GM19035 (cell line): ENCODE measurements at regions not wholly inside any gene's neighbourhood (a gene's known extent, or its start where the extent isn't known, plus 50 kb on each side); places are given as distances from the start of the nearest gene placed in this dataset.
A peak's percentile ranks its signal among the peaks of the same experiment; 100 is the strongest.

Source experiments
- ATAC-seq: cut with Tn5 transposase; IDR thresholded peaks from one replicate; pipeline ENCODE4 v1.9.1; 2021; ENCODE audit not compliant: unreplicated experiment

GRCh38 chr9:119841016-119841415 lies 471.8 kb upstream of the BRINP1 start:
- no peak for ATAC-seq

- no peak for ATAC-seq
Measured at GRCh38 chr9:119839888-119840287, 470.7 kb upstream of the BRINP1 start.

- ATAC-seq = no peak
Measured at GRCh38 chr9:119838210-119838609, 469.0 kb upstream of the BRINP1 start.

GRCh38 chr9:119836036-119836435 lies 466.8 kb upstream of the BRINP1 start:
- ATAC-seq = no peak

- ATAC-seq = no peak
Measured at GRCh38 chr9:119834064-119834620, 464.9 kb upstream of the BRINP1 start.

- ATAC-seq = no peak
Measured at GRCh38 chr9:119831309-119831708, 462.1 kb upstream of the BRINP1 start.

GRCh38 chr9:119829748-119830147 lies 460.5 kb upstream of the BRINP1 start:
- no peak for ATAC-seq

- no peak for ATAC-seq
Measured at GRCh38 chr9:119829186-119829585, 460.0 kb upstream of the BRINP1 start.

- ATAC-seq = no peak
Measured at GRCh38 chr9:119827526-119827925, 458.3 kb upstream of the BRINP1 start.

- no peak for ATAC-seq
Measured at GRCh38 chr9:119827126-119827525, 457.9 kb upstream of the BRINP1 start.

GRCh38 chr9:119818726-119819435 lies 449.6 kb upstream of the BRINP1 start:
- no peak for ATAC-seq

- no peak for ATAC-seq
Measured at GRCh38 chr9:119810645-119811429, 441.6 kb upstream of the BRINP1 start.

GRCh38 chr9:119803679-119804078 lies 434.4 kb upstream of the BRINP1 start:
- ATAC-seq = no peak

GRCh38 chr9:119802621-119803020 lies 433.4 kb upstream of the BRINP1 start:
- ATAC-seq = no peak

GRCh38 chr9:119802133-119802532 lies 432.9 kb upstream of the BRINP1 start:
- ATAC-seq = no peak

GRCh38 chr9:119801311-119801710 lies 432.1 kb upstream of the BRINP1 start:
- no peak for ATAC-seq

- no peak for ATAC-seq
Measured at GRCh38 chr9:119795395-119795794, 426.2 kb upstream of the BRINP1 start.

GRCh38 chr9:119794836-119795235 lies 425.6 kb upstream of the BRINP1 start:
- ATAC-seq = no peak

- ATAC-seq = no peak
Measured at GRCh38 chr9:119793218-119793617, 424.0 kb upstream of the BRINP1 start.

- ATAC-seq = peak; percentile 62
Measured at GRCh38 chr9:119792242-119792641, 423.0 kb upstream of the BRINP1 start.

GRCh38 chr9:119789987-119790386 lies 420.8 kb upstream of the BRINP1 start:
- ATAC-seq = no peak

- ATAC-seq = no peak
Measured at GRCh38 chr9:119788921-119789320, 419.7 kb upstream of the BRINP1 start.
